NCI-H1694 treated with DMSO at 0.1 percent for 48 hours (cell line): ENCODE measurements at regions not wholly inside any gene's neighbourhood (a gene's known extent, or its start where the extent isn't known, plus 50 kb on each side); places are given as distances from the start of the nearest gene placed in this dataset.

Source experiments
- DNase-seq: peaks from one replicate; lab custom pipeline; 2025; lab: John Stamatoyannopoulos, UW

DNA sequence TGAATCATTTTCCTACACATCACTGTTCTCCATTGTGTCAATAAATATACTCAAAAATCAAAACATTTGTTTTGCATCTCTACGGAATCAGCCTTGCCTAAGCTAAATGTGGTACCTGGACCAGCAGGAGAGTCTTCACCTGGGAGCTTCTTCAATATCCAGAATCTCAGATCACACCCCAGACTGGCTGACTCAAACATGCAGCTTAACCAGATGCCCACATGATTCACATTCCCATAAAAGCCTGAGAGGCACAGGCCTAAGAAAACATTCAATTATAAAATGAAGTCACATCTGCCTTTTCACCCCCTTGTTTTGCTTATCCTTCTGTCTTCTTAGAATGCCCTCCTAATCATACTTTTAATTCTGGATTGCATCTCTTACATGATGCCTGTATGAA is 1045.5 kb upstream of the NXPH2 start:
- peak; percentile 69 for DNase-seq

DNA sequence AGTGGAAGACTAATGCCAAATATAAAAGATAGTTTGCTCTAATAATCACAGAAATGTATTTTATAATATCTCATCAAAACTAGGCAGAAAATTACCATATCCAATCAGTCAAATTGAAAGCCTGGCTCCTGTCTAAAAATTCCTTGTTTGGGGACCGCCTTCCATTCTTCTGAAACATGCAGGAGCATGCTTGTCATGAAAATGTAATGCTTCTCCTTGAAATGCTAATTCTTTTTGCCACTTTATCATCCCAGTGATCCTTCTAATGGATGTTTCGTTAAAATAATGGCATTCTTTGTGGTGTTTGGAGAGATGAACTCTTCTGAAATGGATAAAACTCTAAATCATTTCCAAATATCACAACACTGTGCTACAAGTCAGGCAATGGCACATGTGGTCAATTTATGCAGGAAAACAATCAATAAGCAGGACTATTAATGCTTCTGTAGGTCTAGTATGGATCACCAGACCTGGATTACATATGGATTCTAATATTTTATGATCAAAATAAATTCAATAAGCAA is 1039.1 kb upstream of the NXPH2 start:
- DNase-seq, result no peak

DNA sequence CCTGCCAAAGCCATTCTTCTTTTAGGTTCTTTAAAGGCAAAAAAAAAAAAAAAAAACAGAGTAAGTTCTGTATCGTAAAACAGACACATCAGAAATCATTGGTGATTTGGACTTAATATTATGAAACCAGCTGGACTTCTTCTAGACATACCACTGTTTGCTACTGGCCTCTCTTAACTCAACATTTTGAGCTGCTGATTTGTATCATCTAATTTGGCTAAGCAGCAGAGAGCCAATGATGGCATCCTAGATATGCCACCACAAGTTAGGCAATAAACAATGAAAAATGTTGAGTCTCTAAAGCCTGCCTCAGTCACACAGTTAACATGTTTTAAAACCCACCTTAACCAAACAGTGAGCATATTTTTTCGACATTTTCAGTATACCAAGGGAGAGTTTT is 1034.3 kb upstream of the NXPH2 start:
- DNase-seq, result no peak

DNA sequence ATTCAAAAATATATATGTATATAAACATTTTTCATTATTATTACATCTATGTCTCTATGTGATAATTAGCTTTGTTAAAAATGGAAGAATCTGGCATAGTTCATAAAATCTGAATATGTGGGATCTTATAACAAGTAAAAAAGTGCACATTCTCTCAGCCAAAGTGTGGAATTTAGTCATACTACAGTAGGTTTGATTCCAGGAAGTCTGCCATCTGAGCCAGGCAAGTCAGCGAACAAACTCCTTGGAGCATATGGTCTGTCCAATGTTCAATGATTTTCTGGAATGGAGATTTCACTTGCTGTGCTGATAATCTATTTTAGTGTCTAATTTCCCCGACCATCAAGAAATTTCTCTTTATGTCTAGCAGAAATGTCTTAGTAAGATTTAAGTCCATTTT is 1033.2 kb upstream of the NXPH2 start:
- no peak for DNase-seq

GRCh38 chr2:139805441-139805840 is 1025.3 kb upstream of the NXPH2 start:
- peak; percentile 77 for DNase-seq

GRCh38 chr2:139798391-139798790 is 1018.2 kb upstream of the NXPH2 start:
- DNase-seq, result no peak

DNA sequence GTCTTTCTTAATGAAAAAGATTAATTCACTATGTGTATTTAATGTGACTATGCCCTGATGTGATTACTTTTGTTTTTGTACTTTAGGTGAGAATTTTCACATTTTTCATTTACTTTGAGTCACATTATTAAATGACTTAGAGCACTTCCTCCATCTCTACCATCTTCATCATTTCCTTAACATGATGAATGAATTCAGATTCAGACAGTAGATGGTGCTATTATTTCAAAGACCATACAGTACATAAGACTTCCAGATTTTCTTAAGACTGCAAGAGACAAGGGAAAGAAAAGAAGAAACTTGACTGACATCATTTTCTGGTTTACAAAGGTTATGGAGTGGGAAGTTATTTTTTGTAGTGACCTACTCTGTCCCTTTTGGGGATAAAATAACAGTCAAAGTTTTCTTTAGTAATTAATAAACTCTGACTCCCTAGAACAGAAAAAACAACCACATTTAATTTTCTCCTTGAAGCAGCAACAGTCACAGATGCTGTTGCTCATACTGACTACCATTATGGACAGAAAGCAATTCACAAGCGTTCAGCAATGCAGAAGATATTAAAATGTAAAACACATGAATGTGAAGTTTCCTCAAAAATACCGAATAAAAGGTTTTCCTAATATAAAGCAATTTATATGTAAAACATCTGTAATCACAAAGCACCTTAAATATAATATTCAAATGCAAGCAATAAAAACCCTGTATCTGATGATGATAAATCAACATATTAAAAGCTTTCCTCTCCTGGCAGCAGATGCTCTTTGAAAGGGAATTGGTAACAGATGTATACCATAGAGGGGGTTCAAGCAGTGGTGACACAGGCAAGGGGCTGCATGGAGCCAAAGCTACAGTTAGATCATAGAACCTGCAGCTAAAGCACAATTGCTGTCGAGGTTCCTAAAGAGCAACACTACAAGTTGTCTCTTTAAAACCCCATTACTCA is 1010.9 kb upstream of the NXPH2 start:
- DNase-seq, result peak; percentile 80

DNA sequence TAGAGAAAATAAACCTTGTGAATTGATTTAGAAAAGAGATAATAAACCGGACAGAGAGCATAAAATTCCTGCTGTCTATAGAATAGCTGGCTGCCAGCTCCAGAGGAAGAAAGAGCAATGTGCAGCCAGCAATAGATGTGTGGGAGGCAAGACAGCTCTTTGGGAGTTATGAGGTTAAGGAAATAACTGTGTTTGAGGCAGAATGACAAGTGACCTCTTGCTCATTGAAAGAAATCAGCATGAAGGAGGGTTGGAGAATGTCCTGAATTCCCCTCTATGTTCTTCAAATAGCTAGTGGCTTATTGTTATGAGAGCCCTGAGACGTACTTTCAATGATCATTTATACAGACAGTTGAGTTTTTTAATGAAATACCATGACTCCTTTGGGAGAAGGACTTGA is 1009.9 kb upstream of the NXPH2 start:
- DNase-seq, result no peak

DNA sequence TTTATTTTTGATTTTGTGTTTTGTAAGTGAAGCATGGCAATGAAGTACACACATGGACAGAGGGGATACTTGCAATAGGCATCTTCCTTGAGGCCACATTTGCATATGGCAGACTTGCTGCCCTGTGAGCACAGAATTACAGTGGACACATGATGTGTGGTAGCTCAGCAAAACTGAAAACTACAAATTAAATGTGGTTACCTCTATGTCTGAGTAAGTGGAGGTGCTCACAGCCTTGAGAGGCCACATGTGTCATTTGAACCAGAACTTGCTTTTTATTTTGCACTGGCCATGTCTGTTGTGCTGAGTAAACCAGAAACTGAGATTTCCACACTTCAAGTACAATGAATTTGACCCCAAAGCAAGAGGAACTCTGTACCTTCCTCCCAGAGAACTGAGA is 998.5 kb upstream of the NXPH2 start:
- DNase-seq, result no peak

GRCh38 chr2:139773720-139774277 is 993.6 kb upstream of the NXPH2 start:
- DNase-seq, result no peak

DNA sequence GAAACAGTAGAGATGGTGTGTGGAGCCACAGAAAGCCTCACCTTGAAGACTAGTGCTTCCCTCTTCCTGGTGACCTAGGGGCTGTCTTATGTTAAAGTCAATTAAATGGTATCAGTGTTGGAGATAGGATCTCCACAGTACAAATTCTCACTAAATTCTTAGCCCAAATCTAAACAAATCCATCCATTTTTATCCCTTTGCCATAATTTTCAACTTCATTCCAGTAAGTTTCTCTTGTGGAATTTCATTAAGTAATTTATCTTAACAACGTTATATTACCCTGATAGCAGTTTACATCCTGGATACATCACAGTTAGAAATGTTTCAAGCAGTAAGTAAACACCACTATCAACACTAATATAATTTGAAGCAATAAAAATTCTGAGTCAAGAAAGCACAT is 989.4 kb upstream of the NXPH2 start:
- no peak for DNase-seq

DNA sequence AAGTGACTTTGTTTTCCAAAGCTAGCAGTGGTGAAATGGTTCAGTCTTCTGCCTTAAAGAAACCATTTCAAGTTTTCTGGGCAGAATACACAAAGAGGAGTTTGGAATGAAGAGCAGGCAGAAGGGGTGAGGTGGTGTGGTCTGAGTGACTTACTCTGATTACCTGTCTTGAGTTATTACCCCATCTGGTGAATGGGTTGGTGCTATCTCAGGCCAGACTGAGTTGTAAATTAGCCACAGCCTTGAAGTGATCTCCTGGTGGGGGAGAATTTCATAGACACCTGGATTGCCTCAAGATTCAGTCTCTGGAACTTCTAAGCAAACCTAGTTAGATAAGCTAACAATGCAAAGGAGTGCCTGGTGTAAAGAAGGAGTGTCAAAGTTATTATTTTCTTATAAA is 983.5 kb upstream of the NXPH2 start:
- no peak for DNase-seq

DNA sequence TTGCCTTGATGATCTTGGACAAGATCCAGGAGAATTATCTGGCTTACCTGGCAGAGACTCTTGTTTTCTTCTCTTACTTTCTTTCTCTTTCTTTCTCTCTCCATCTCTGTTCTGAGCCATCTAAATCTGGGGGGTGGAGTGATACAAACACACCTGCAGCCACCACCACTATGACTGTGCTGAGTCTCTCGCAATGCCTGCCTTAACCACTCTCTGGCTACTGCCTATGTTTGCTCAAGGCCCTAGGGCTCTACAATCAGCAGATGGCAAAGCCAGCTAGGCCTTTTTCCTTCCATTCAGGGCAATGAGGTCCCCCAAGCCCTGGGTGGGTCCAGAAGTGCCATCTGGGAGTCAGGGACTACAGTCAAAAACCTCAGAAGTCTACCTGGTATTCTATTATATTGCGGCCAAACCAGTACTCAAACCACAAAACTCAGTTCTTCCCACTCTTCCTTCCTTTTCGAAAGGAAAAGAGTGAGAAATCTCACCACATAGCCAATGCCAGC is 978.9 kb upstream of the NXPH2 start:
- DNase-seq, result no peak

DNA sequence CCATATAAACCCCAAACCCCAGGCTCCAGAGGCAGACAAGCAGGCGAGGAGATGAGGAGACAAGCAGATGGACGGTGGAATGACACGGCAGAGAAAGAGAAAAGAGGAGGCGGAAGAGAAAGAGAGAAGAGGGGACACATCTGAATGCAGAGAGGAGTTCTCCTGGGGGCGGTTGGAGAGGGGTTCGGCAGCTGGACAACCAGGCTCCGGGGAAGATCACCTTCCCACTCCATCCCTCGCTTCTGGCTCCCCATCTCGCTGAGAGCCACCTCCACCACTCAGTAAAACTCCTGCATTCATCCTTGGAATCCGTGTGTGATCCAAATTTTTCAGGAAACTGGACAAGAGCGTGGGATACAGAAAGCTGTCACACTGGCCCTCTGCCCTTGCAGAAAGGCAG is 966.7 kb upstream of the NXPH2 start:
- no peak for DNase-seq

- no peak for DNase-seq
Measured at GRCh38 chr2:139744273-139744672, 964.1 kb upstream of the NXPH2 start.

- no peak for DNase-seq
Measured at GRCh38 chr2:139742216-139743172, 962.3 kb upstream of the NXPH2 start.

GRCh38 chr2:139737659-139738058 is 957.5 kb upstream of the NXPH2 start:
- DNase-seq, result no peak

DNA sequence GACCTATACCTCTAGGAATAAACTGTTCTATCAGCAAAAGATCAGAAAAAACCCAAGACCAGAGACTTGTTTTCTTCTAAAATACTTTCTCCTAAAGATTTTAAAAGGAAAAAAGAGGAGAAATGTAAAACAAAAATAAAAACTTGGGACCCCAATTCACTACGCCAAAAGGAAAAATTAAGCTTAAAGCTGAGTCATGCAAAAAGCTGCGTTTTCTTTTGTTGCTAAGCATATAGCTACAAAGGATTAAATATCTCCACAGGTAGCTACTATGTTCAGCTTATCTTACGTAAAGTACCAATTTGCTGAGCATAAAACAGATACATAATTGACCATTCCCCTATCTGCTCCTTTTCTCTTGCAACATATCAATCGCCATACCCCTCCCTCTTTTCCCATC is 950.0 kb upstream of the NXPH2 start:
- DNase-seq, result no peak

DNA sequence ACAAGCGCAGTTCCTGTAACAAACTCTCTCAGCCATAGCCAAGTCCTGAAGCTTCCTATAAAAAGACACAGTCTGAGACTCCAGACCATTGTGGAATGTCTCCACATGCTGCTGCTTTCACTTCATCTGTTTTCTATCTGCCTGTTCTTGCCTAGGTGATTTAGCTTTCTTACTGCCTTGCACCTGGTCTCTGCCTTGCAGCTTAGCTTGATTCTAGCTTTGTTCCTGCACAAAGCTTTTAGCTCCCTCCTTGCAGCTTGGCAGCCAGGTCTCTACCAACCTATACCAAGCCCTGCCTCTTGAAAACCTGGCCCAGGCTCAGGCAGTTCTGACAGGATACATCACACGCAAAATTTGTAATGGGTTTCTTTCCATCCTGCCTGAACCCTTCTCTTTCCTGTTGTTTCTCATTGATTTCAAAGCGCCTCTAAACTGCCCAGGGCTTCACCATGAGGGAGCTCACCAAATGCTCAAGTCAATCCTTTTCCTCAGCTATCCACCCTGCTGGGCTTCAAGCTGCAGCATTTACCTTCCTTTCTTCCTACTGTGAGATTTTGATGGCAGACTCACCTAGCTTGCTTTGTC is 941.3 kb upstream of the NXPH2 start:
- no peak for DNase-seq

DNA sequence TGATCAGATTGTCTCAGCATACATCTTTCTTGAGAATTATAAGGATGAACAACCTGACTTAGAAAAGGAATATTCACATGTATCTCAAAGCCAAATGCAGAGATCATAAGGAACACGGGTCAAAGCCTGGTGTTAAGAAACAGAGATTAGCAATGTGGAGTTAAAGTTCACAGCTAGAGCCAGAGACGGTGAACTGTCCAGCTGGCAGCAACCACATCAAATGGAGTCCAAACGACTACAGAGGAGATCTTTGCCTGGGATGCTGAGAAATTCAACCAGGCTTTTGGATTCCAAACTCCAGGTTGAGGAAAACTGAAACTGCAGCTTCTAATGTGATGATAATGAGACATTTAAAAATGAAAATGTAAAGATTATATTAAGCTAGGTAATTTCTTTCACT is 939.9 kb upstream of the NXPH2 start:
- DNase-seq, result no peak

GRCh38 chr2:139704606-139705005 is 924.4 kb upstream of the NXPH2 start:
- DNase-seq, result no peak

- no peak for DNase-seq
Measured at GRCh38 chr2:139694327-139694726, 914.1 kb upstream of the NXPH2 start.
